COR-L47 (cell line): ENCODE measurements at regions not wholly inside any gene's neighbourhood (a gene's known extent, or its start where the extent isn't known, plus 50 kb on each side); places are given as distances from the start of the nearest gene placed in this dataset.

Experiments used
- DNase-seq: peaks from one replicate; lab custom pipeline; 2025; lab: John Stamatoyannopoulos, UW

DNA sequence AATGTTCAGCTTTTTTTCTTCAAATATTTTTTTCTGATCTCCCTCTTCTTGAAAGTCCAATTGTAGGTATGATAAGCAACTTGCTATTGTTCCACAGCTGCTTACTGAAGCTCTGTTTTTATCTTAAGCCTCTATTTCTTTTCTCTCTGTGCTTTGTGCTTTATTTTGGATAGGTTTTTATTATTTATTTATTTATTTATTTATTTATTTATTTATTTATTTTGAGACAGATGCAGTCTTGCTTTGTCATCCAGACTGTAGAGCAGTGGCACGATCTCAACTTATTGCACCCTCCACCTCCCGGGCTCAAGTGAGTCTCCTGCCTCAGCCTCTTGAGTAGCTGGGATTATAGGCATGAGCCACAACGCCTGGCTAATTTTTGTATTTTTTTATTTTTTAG, 199.4 kb downstream of the KLF12 start:
- DNase-seq = no peak

- DNase-seq = no peak
Measured at GRCh38 chr13:73934215-73934641, 200.0 kb downstream of the KLF12 start.

GRCh38 chr13:73933795-73934194, 200.4 kb downstream of the KLF12 start:
- DNase-seq = no peak

DNA sequence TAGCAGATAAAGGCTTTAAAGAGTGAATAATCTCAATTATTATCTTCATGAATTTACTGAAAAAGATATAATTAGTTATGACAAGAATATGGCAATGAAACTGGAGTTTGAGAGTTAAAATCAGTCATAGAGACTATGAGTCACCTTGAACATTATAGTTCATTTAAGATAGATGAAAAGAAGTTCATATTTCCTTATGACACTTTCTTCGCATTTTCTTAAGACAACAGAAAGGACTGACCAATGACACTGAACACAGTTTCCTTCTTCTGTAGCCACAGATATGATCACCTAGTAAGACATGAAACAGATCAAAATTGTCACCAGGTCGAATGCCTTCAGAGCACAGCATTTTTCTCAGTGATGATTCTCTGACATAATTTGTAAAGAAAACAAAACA, 202.1 kb downstream of the KLF12 start:
- no peak for DNase-seq

GRCh38 chr13:73929287-73929932, 204.8 kb downstream of the KLF12 start:
- DNase-seq = no peak

DNA sequence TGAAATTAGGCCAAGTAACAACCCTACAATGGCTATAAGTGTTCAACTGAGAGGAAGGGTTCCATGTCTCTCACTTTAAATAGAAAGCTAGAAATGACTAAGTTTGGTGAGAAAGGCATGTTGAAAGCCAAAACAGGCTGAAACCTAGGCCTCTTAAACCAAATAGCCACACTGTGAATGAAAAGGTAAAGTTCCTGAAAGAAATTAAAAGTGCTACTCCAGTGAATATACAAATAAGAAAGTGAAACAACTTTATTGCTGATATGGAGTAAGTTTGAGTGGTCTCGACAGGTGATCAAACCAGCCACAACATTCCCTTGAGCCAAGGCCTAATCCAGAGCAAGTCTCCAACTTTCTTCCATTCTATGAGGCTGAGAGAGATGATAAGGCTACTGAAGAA, 209.6 kb downstream of the KLF12 start:
- DNase-seq = no peak

DNA sequence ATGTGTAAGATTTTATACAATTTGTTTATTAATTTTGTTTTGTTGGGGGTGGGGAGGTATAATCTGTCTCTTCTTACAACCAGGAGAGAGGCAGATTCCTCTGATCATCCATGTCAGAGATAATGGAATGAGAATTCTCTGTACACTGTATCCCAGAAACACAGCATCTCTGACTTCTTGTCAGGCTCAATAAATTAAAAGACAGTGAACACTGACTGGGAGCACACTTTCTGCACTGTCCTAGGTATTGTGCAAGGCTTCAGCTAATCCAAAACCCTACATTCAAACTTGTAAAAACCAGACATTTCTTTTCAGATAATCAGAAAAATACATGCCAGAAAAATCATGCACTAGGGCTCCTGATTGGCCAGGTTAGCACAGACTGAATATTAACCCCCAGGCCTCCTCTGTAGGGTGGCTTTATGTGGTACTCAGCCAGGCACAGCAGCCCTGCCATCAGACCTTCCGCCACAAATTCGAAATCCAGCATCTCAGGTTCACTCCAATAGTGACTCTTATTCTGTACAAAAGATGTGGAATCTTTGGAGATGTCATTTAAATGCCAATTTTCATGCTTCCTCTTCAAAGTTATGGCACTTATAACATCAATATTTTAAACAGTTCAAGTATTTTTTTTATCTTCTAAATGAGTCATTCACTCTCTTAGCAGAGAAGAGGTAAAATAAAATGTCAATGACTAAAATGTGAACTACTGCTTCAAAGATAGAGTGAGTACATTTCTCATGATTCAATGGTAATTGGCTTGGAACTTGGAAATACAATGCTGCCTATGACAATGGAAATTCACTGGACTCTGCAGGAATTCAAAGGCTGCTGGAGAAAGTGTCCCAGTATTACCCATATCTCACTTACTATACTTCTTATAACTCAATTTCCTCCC, 211.5 kb downstream of the KLF12 start:
- no peak for DNase-seq

DNA sequence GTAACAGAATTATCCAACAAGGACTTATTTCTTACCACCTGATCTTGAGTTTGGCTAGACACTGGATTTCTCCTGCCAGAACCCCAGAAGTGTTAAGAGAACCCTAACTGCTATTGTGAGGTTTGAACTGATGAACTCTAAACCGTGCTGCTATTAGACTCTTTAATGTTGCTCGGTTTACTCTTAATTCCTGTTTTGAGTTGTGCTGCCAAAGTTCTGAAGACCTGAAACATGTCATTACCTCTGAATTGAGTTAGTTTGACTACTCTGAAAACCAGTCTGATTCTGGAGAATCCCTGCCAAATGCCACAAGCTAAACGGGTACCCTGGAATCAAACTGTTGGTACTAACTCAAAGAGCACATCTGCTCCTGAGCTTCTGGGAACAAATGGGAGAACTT, 215.5 kb downstream of the KLF12 start:
- DNase-seq = no peak

- DNase-seq = no peak
Measured at GRCh38 chr13:73913751-73914518, 220.3 kb downstream of the KLF12 start.

- no peak for DNase-seq
Measured at GRCh38 chr13:73913079-73913740, 221.0 kb downstream of the KLF12 start.

- DNase-seq = no peak
Measured at GRCh38 chr13:73911361-73911760, 222.8 kb downstream of the KLF12 start.

- no peak for DNase-seq
Measured at GRCh38 chr13:73910733-73911132, 223.5 kb downstream of the KLF12 start.

GRCh38 chr13:73908809-73909208, 225.4 kb downstream of the KLF12 start:
- no peak for DNase-seq

DNA sequence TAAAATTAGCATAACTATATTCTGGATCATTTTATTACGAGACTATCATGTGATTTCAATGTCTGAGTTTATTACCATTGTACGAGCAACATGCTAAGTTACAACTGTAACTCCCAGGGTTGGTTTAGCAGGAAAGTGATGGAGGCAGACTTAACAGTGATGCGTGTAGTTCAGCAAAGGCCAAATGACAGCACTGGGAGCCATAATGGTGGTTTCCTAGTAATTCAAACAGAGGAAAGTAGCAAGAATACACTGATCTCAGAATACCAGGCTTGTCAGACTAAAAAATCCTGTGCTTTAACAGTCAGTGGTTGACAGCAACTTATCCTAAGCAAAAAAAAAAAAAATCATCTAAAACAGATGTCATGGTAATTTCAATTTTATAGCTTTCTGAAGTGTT, 229.6 kb downstream of the KLF12 start:
- DNase-seq = no peak

GRCh38 chr13:73903561-73903960, 230.6 kb downstream of the KLF12 start:
- DNase-seq = no peak

GRCh38 chr13:73902847-73903246, 231.4 kb downstream of the KLF12 start:
- DNase-seq = no peak

- no peak for DNase-seq
Measured at GRCh38 chr13:73902296-73902695, 231.9 kb downstream of the KLF12 start.

GRCh38 chr13:73901324-73902068, 232.7 kb downstream of the KLF12 start:
- no peak for DNase-seq

DNA sequence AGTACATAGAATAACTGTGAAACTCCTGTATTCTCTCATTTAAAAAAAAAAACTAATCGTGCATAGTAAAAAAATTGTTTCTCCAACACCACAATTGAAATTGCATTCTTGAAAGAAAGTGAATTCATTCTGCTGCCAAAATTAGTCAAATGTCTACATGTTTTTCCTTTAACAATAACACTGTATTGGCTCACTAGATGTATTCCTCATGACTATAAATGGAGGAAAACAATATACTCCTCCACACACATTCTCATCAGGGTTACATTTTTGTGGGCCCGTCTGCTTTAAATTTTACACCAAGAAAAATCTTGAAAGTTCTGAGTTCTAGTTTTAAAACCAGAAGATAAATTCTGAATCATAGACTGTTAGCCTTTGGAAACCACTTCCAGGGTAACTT, 233.6 kb downstream of the KLF12 start:
- DNase-seq = no peak

GRCh38 chr13:73898899-73899298, 235.3 kb downstream of the KLF12 start:
- no peak for DNase-seq

GRCh38 chr13:73898276-73898675, 235.9 kb downstream of the KLF12 start:
- DNase-seq = no peak
